ENCODE measurements at regions not wholly inside any gene's neighbourhood (a gene's known extent, or its start where the extent isn't known, plus 50 kb on each side); places are given as distances from the start of the nearest gene placed in this dataset.

DNA sequence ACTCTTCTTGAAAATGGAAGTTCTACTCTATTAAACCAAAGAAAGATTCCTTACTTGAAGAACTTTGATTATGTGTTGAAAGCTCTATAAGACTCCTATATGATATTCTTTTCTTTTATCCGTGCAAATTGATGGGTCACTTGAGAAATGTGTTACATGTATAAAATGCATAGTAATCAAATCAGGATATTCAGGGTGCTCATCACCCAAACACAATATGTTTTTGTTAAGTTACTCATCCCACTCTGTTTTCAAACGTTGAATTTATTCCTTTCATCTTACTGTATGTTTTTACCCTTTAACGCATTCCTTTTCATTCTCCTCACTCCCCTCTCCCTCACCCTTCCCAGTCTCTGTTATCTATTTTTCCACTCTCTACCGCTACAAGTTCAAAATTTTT, 305.5 kb upstream of the KYNU start:
- TF ChIP-seq, protein P1, sequence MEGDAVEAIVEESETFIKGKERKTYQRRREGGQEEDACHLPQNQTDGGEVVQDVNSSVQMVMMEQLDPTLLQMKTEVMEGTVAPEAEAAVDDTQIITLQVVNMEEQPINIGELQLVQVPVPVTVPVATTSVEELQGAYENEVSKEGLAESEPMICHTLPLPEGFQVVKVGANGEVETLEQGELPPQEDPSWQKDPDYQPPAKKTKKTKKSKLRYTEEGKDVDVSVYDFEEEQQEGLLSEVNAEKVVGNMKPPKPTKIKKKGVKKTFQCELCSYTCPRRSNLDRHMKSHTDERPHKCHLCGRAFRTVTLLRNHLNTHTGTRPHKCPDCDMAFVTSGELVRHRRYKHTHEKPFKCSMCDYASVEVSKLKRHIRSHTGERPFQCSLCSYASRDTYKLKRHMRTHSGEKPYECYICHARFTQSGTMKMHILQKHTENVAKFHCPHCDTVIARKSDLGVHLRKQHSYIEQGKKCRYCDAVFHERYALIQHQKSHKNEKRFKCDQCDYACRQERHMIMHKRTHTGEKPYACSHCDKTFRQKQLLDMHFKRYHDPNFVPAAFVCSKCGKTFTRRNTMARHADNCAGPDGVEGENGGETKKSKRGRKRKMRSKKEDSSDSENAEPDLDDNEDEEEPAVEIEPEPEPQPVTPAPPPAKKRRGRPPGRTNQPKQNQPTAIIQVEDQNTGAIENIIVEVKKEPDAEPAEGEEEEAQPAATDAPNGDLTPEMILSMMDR (IDR thresholded peaks at IDR 0.05; ENCODE audit: extremely low read depth in 1 of 2, insufficient read depth in 1 of 2, low read depth in 1 of 2, low read length in 2 of 2) = no peak
- TF ChIP-seq EZH2 (IDR thresholded peaks at IDR 0.05; ENCODE audit: borderline replicate concordance, low read depth, low read length, severe bottlenecking) (no peak), POLR2AphosphoS5 (IDR thresholded peaks at IDR 0.05; ENCODE audit: insufficient read depth, low read depth, low read length) (no peak), POLR2A (IDR thresholded peaks at IDR 0.05; ENCODE audit: low read depth, low read length) (no peak), GATA2 (IDR thresholded peaks at IDR 0.05; ENCODE audit: insufficient read depth, insufficient read length, low read depth, low read length) (no peak), MYC (IDR thresholded peaks at IDR 0.05; ENCODE audit: low read depth, low read length) (no peak), JUN (IDR thresholded peaks at IDR 0.05; ENCODE audit: borderline replicate concordance, insufficient read depth, insufficient read length, low read depth) (no peak), FOS (IDR thresholded peaks at IDR 0.05; ENCODE audit: borderline replicate concordance, insufficient read depth, low read length) (no peak)
- TF ChIP-seq, protein P2, sequence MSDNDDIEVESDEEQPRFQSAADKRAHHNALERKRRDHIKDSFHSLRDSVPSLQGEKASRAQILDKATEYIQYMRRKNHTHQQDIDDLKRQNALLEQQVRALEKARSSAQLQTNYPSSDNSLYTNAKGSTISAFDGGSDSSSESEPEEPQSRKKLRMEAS (IDR thresholded peaks at IDR 0.05; ENCODE audit: insufficient read depth, insufficient read length) = no peak

All from endothelial cell of umbilical vein (primary cell).